A673 (cell line): ENCODE measurements at regions not wholly inside any gene's neighbourhood (a gene's known extent, or its start where the extent isn't known, plus 50 kb on each side); places are given as distances from the start of the nearest gene placed in this dataset.

Experiments
- BruUV-seq: library from RNA; stranded (reverse); fragments of 400-500 nt; replicated peaks from 2 replicates; lab custom pipeline; 2021; lab: Mats Ljungman, UMichigan
- CTCF ChIA-PET: fragments of 300-600 bp; sonication (Branson Sonifier 250); formaldehyde crosslinking; loops from one replicate; lab custom pipeline; 2022; ENCODE audit warnings: antibody characterized with exemption; lab: Charles Lee
- POLR2A ChIA-PET: fragments of 300-600 bp; sonication (Branson Sonifier 250); formaldehyde crosslinking; loops from one replicate; lab custom pipeline; 2022; ENCODE audit warnings: antibody characterized with exemption; ENCODE audit not compliant: low non-redundant PET; lab: Charles Lee
- DNase-seq: peaks from one replicate; pipeline ENCODE4 v3.0.0-alpha.2; 2015; ENCODE audit warnings: low spot score
- H3K27ac ChIP-seq: fragments of 200-600 bp; sonication (generic); 2 replicates; pipeline ENCODE4 v1.5.1; 2016; ENCODE audit warnings: mixed run types, low read depth, mild to moderate bottlenecking, mixed read lengths, antibody characterized with exemption, low read length; ENCODE audit not compliant: poor library complexity, severe bottlenecking
- H3K27me3 ChIP-seq: fragments of 200-600 bp; sonication (generic); replicated peaks from 2 replicates; pipeline ENCODE4 v1.6.1; 2017; ENCODE audit warnings: mixed run types, low read depth, mild to moderate bottlenecking, mixed read lengths, antibody characterized with exemption, low read length; ENCODE audit not compliant: insufficient read depth, poor library complexity
- H3K36me3 ChIP-seq: fragments of 200-600 bp; sonication (generic); 2 replicates; pipeline ENCODE4 v1.6.1; 2016; ENCODE audit warnings: mixed run types, mild to moderate bottlenecking, mixed read lengths, antibody characterized with exemption, low read length; ENCODE audit not compliant: insufficient read depth, poor library complexity, severe bottlenecking
- H3K4me1 ChIP-seq: fragments of 200-600 bp; sonication (generic); 2 replicates; pipeline ENCODE4 v1.6.1; 2017; ENCODE audit warnings: mixed run types, mild to moderate bottlenecking, mixed read lengths, antibody characterized with exemption, low read length; ENCODE audit not compliant: insufficient read depth, poor library complexity, severe bottlenecking
- H3K4me3 ChIP-seq: fragments of 200-600 bp; sonication (generic); 2 replicates; pipeline ENCODE4 v1.5.1; 2016; ENCODE audit warnings: low read depth, mixed run types, mild to moderate bottlenecking, mixed read lengths, low read length; ENCODE audit not compliant: poor library complexity, severe bottlenecking
- H3K9me3 ChIP-seq: fragments of 200-600 bp; sonication (generic); 2 replicates; pipeline ENCODE4 v1.6.1; 2016; ENCODE audit warnings: mixed run types, low read depth, mild to moderate bottlenecking, mixed read lengths, antibody characterized with exemption, low read length; ENCODE audit not compliant: poor library complexity, severe bottlenecking
- EZH2 ChIP-seq: fragments of 200-600 bp; sonication (generic); IDR thresholded peaks from 2 replicates; pipeline ENCODE4 v1.6.1; 2017; ENCODE audit warnings: borderline replicate concordance, low read depth, mild to moderate bottlenecking, mixed read lengths, antibody characterized with exemption, low read length; ENCODE audit not compliant: poor library complexity, severe bottlenecking
- intact Hi-C: fragments of 100-400 bp; cut with micrococcal nuclease; formaldehyde crosslinking; loops from one replicate; pipeline ENCODE4 v1.10.0; 2022; ENCODE audit not compliant: unreplicated experiment
- TF ChIP-seq, protein P1 (sequence below): fragments of 300-800, 200-600 bp; sonication (generic); conservative IDR thresholded peaks from 2 replicates; pipeline ENCODE4 v1.5.1; 2017; ENCODE audit warnings: low read depth, mild to moderate bottlenecking, antibody characterized with exemption, low read length, moderate library complexity, mixed read lengths

- DNase-seq = no peak
- ChIA-PET POLR2A (no interaction called here), CTCF (no interaction called here)
- BruUV-seq = no TSS peak
- H3K4me1 ChIP-seq = no peaks in the 10 kb centered on the region
- intact Hi-C loops = no loop called here
- H3K9me3 ChIP-seq = no peaks in the 10 kb centered on the region
- no peak overlapping the region for H3K4me3 ChIP-seq
- H3K27me3 ChIP-seq = no peaks in the 10 kb centered on the region
- TF ChIP-seq, protein P1, sequence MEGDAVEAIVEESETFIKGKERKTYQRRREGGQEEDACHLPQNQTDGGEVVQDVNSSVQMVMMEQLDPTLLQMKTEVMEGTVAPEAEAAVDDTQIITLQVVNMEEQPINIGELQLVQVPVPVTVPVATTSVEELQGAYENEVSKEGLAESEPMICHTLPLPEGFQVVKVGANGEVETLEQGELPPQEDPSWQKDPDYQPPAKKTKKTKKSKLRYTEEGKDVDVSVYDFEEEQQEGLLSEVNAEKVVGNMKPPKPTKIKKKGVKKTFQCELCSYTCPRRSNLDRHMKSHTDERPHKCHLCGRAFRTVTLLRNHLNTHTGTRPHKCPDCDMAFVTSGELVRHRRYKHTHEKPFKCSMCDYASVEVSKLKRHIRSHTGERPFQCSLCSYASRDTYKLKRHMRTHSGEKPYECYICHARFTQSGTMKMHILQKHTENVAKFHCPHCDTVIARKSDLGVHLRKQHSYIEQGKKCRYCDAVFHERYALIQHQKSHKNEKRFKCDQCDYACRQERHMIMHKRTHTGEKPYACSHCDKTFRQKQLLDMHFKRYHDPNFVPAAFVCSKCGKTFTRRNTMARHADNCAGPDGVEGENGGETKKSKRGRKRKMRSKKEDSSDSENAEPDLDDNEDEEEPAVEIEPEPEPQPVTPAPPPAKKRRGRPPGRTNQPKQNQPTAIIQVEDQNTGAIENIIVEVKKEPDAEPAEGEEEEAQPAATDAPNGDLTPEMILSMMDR = no peak
- no peak for TF ChIP-seq EZH2
- no peak overlapping the region for H3K27ac ChIP-seq
- H3K36me3 ChIP-seq = no peaks in the 10 kb centered on the region
Observed at GRCh38 chr1:184197831-184198230, 146.3 kb downstream of the TSEN15 start.

DNA sequence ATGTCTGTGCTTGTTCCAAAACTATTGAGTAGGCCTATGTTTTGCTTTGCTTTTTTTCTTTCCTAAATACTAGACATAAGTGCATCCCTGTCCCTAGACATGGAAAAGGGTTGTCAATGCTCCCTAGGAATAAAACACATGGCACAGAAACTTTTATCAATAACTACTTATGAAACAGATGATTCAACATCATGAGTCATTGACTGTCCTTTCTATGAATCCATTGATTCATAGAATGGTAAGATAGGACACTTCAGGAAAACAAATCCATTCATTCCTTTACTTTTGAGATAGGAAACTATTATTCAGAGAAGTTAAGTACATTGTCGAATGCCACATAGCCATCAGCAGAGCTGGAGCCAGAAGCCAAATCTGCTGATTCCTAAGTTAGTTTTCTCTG, 147.5 kb downstream of the TSEN15 start:
- ChIA-PET CTCF (no interaction called here), POLR2A (no interaction called here)
- BruUV-seq = no TSS peak
- intact Hi-C loops = no loop called here
- no peaks in the 10 kb centered on the region for H3K27me3 ChIP-seq
- H3K36me3 ChIP-seq = no peaks in the 10 kb centered on the region
- no peaks in the 10 kb centered on the region for H3K4me1 ChIP-seq
- no peak for TF ChIP-seq EZH2
- TF ChIP-seq, protein P1 = no peak
- no peaks in the 10 kb centered on the region for H3K9me3 ChIP-seq
- H3K27ac ChIP-seq = no peak overlapping the region
- no peak for DNase-seq
- no peak overlapping the region for H3K4me3 ChIP-seq

- H3K4me1 ChIP-seq = no peaks in the 10 kb centered on the region
- no peaks in the 10 kb centered on the region for H3K36me3 ChIP-seq
- H3K27me3 ChIP-seq = no peaks in the 10 kb centered on the region
- POLR2A ChIA-PET = no interaction called here
- DNase-seq = no peak
- H3K27ac ChIP-seq = no peak overlapping the region
- CTCF ChIA-PET = no interaction called here
- H3K4me3 ChIP-seq = no peak overlapping the region
- no peaks in the 10 kb centered on the region for H3K9me3 ChIP-seq
- no TSS peak for BruUV-seq
- TF ChIP-seq EZH2 = no peak
- intact Hi-C loops = no loop called here
Observed at GRCh38 chr1:184199438-184200085, 148.0 kb downstream of the TSEN15 start.

DNA sequence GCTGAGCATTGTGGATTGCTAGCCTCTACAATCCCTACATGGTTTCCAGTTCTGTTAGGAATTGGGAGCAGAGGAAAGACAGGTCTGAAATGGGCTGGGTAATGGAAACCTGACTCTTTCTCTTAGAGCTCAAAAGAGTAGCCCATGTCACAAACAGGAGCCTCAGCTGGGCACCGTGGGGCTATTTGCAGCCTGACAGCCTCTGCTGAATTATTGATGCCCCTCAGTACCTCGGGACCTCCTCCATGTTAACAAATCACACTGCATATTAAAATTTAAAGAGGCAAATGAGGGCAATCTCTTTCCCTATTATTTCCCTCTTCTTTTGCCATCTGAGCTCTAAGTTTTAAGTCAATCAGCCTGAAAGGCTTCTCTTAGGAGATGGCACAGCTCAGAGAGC, 157.1 kb downstream of the TSEN15 start:
- no peak overlapping the region for H3K27ac ChIP-seq
- no TSS peak for BruUV-seq
- TF ChIP-seq EZH2 = no peak
- TF ChIP-seq, protein P1 = no peak
- intact Hi-C loops = no loop called here
- H3K36me3 ChIP-seq = no peaks in the 10 kb centered on the region
- H3K9me3 ChIP-seq = no peaks in the 10 kb centered on the region
- POLR2A ChIA-PET = no interaction called here
- H3K4me1 ChIP-seq = no peaks in the 10 kb centered on the region
- no peak overlapping the region for H3K4me3 ChIP-seq
- no peaks in the 10 kb centered on the region for H3K27me3 ChIP-seq
- DNase-seq = no peak
- CTCF ChIA-PET = no interaction called here
